WTC11 (cell line): ENCODE measurements at regions not wholly inside any gene's neighbourhood (a gene's known extent, or its start where the extent isn't known, plus 50 kb on each side); places are given as distances from the start of the nearest gene placed in this dataset.

Experiments
- ATAC-seq: fragments of 200-7000 bp; cut with Tn5 transposase; 2 replicates; pipeline ENCODE4 v1.10.0; 2021; ENCODE audit warnings: mild to moderate bottlenecking, moderate library complexity
- CTCF ChIA-PET: fragments of 300-600 bp; sonication (Branson Sonifier 250); formaldehyde crosslinking; loops from one replicate; lab custom pipeline; 2021; ENCODE audit warnings: antibody characterized with exemption; lab: Charles Lee
- POLR2A ChIA-PET: fragments of 350-600 bp; sonication (Branson Sonifier 250); formaldehyde crosslinking; loops from one replicate; lab custom pipeline; 2021; ENCODE audit warnings: antibody characterized with exemption; lab: Charles Lee
- DNase-seq: peaks from one replicate; pipeline ENCODE4 v3.0.0; 2021; ENCODE audit warnings: low spot score
- H3K27ac Mint-ChIP-seq: 2 replicates; pipeline ENCODE4 v1.8.0; 2021; ENCODE audit warnings: mixed read lengths
- H3K27me3 Mint-ChIP-seq: 2 replicates; pipeline ENCODE4 v1.8.0; 2021; ENCODE audit warnings: low read depth, mild to moderate bottlenecking, moderate library complexity, mixed read lengths
- H3K36me3 Mint-ChIP-seq: 2 replicates; pipeline ENCODE4 v1.8.0; 2021; ENCODE audit warnings: mixed read lengths
- H3K4me1 Mint-ChIP-seq: 2 replicates; pipeline ENCODE4 v1.8.0; 2022; ENCODE audit warnings: mixed read lengths
- H3K4me3 Mint-ChIP-seq: 2 replicates; pipeline ENCODE4 v1.8.0; 2021; ENCODE audit warnings: mild to moderate bottlenecking, moderate library complexity, mixed read lengths
- H3K9me3 Mint-ChIP-seq: 2 replicates; pipeline ENCODE4 v1.8.0; 2021; ENCODE audit warnings: mixed read lengths
- ATF1 ChIP-seq: sonication (generic); formaldehyde crosslinking; IDR thresholded peaks from 2 replicates; pipeline ENCODE4 v1.8.1; 2023; ENCODE audit warnings: mild to moderate bottlenecking, moderate library complexity, missing genetic modification reagents
- CREM ChIP-seq: sonication (generic); formaldehyde crosslinking; IDR thresholded peaks from 2 replicates; pipeline ENCODE4 v1.8.1; 2022; ENCODE audit warnings: mild to moderate bottlenecking, missing genetic modification reagents, moderate library complexity
- ETV6 ChIP-seq: sonication (generic); formaldehyde crosslinking; IDR thresholded peaks from 2 replicates; pipeline ENCODE4 v1.8.1; 2022; ENCODE audit warnings: mild to moderate bottlenecking, missing genetic modification reagents
- FOXP1 ChIP-seq: sonication (generic); formaldehyde crosslinking; IDR thresholded peaks from 2 replicates; pipeline ENCODE4 v1.8.0; 2022; ENCODE audit warnings: missing genetic modification reagents, mild to moderate bottlenecking, moderate library complexity, borderline replicate concordance
- GABPB1 ChIP-seq: sonication (generic); formaldehyde crosslinking; IDR thresholded peaks from 2 replicates; pipeline ENCODE4 v1.8.1; 2023; ENCODE audit warnings: mild to moderate bottlenecking, missing genetic modification reagents
- GRHL2 ChIP-seq: fragments of 250-450 bp; sonication (Bioruptor Pico); IDR thresholded peaks from 2 replicates; pipeline ENCODE4 v1.8.0; 2022; ENCODE audit warnings: mild to moderate bottlenecking, moderate library complexity; ENCODE audit not compliant: insufficient replicate concordance, severe bottlenecking
- GTF2I ChIP-seq: fragments of 250-450 bp; sonication (Bioruptor Pico); conservative IDR thresholded peaks from 2 replicates; pipeline ENCODE4 v1.4.0; 2021; ENCODE audit warnings: mild to moderate bottlenecking
- JAZF1 ChIP-seq: fragments of 250-450 bp; sonication (Bioruptor Pico); IDR thresholded peaks from 2 replicates; pipeline ENCODE4 v1.9.0; 2021; ENCODE audit warnings: moderate library complexity, mild to moderate bottlenecking, inconsistent platforms
- JUN ChIP-seq: sonication (generic); formaldehyde crosslinking; IDR thresholded peaks from 2 replicates; pipeline ENCODE4 v1.8.0; 2023; ENCODE audit warnings: mild to moderate bottlenecking, missing genetic modification reagents
- KAT7 ChIP-seq: sonication (generic); formaldehyde crosslinking; IDR thresholded peaks from 2 replicates; pipeline ENCODE4 v1.8.1; 2023; ENCODE audit warnings: missing genetic modification reagents, mild to moderate bottlenecking, borderline replicate concordance
- NR1H2 ChIP-seq: sonication (generic); formaldehyde crosslinking; IDR thresholded peaks from 2 replicates; pipeline ENCODE4 v1.9.0; 2021; ENCODE audit warnings: mild to moderate bottlenecking, moderate library complexity, missing genetic modification reagents
- ZBTB21 ChIP-seq: sonication (generic); formaldehyde crosslinking; IDR thresholded peaks from 2 replicates; pipeline ENCODE4 v1.8.1; 2023; ENCODE audit warnings: mild to moderate bottlenecking, missing genetic modification reagents, borderline replicate concordance
- TF ChIP-seq, protein P1 (sequence below): sonication (generic); formaldehyde crosslinking; IDR thresholded peaks from 2 replicates; pipeline ENCODE4 v1.8.1; 2023; ENCODE audit warnings: mild to moderate bottlenecking, missing genetic modification reagents
- TF ChIP-seq, protein P2 (sequence below): sonication (generic); formaldehyde crosslinking; IDR thresholded peaks from 2 replicates; pipeline ENCODE4 v1.8.1; 2023; ENCODE audit warnings: mild to moderate bottlenecking, missing genetic modification reagents
- TF ChIP-seq, protein P3 (sequence below): sonication (generic); formaldehyde crosslinking; IDR thresholded peaks from 2 replicates; pipeline ENCODE4 v1.8.1; 2023; ENCODE audit warnings: mild to moderate bottlenecking, missing genetic modification reagents, moderate library complexity
- TF ChIP-seq, protein P4 (sequence below): sonication (generic); formaldehyde crosslinking; IDR thresholded peaks from 2 replicates; pipeline ENCODE4 v1.8.0; 2022; ENCODE audit warnings: mild to moderate bottlenecking, missing genetic modification reagents
- TF ChIP-seq, protein P5 (sequence below): sonication (generic); formaldehyde crosslinking; IDR thresholded peaks from 2 replicates; pipeline ENCODE4 v1.8.1; 2022; ENCODE audit warnings: mild to moderate bottlenecking, moderate library complexity, missing genetic modification reagents
- TF ChIP-seq, protein P6 (sequence below): sonication (generic); formaldehyde crosslinking; conservative IDR thresholded peaks from 2 replicates; pipeline ENCODE4 v1.8.1; 2022; ENCODE audit warnings: mild to moderate bottlenecking, missing genetic modification reagents
- TF ChIP-seq, protein P7 (sequence below): fragments of 250-450 bp; sonication (Bioruptor Pico); IDR thresholded peaks from 2 replicates; pipeline ENCODE4 v1.8.0; 2021; ENCODE audit warnings: mild to moderate bottlenecking
- TF ChIP-seq, protein P8 (sequence below): fragments of 250-450 bp; sonication (Bioruptor Pico); IDR thresholded peaks from 2 replicates; pipeline ENCODE4 v1.9.0; 2021; ENCODE audit warnings: mild to moderate bottlenecking
- TF ChIP-seq, protein P9 (sequence below): fragments of 200-600 bp; IDR thresholded peaks from 2 replicates; pipeline ENCODE4 v1.8.0; 2022; ENCODE audit warnings: antibody characterized with exemption

DNA sequence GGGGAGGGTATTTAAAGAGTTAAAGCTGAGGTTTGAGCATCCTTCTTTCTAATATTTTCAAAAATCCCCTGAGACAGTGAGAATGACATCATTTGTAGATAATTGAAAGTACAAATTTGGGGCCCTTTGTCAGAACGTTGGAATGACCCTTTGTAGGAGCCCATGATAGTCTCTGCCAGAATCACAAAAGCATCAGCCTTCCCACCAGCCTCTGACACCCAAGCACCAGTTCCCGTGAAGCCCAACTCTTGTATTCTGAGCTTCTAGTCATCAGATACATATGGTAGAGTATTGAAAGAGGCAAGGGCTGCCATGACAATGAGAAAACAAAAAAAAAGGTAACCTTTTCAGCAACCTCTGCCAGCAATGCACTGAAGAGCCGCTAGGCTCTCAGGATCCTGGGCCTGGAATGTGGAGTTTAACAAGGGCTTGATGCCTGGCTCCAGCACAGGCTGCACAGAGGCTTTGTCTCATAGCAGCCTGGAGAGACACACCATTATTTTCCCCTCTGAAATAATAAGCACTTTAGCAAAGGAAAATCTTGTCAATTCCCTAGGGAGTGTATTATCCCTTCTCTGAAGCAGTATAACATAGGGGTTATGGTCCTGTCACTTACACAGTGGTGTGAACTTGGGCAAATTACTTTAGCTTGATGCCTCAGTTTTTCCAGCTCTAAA, 114.4 kb downstream of the ZNF608 start:
- no peak for DNase-seq
- ChIA-PET POLR2A (no interaction called here), CTCF (no interaction called here)
- Mint-ChIP-seq H3K27me3 (no peaks in the 10 kb centered on the region), H3K9me3 (peaks cover 6% of the 10 kb centered on the region; the same call in 1 of the 2 replicates), H3K4me1 (peaks cover 27% of the 10 kb centered on the region), H3K36me3 (peaks cover 23% of the 10 kb centered on the region), H3K27ac (no peak overlapping the region), H3K4me3 (no peak overlapping the region)
- ATAC-seq = peak; percentile 77
- TF ChIP-seq, protein P1, sequence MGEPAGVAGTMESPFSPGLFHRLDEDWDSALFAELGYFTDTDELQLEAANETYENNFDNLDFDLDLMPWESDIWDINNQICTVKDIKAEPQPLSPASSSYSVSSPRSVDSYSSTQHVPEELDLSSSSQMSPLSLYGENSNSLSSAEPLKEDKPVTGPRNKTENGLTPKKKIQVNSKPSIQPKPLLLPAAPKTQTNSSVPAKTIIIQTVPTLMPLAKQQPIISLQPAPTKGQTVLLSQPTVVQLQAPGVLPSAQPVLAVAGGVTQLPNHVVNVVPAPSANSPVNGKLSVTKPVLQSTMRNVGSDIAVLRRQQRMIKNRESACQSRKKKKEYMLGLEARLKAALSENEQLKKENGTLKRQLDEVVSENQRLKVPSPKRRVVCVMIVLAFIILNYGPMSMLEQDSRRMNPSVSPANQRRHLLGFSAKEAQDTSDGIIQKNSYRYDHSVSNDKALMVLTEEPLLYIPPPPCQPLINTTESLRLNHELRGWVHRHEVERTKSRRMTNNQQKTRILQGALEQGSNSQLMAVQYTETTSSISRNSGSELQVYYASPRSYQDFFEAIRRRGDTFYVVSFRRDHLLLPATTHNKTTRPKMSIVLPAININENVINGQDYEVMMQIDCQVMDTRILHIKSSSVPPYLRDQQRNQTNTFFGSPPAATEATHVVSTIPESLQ (CRISPR knock-in tag) = no peak
- TF ChIP-seq ATF1 (CRISPR knock-in tag) (no peak), GTF2I (no peak), NR1H2 (CRISPR knock-in tag) (no peak), JAZF1 (CRISPR knock-in tag) (no peak), CREM (CRISPR knock-in tag) (no peak), GABPB1 (no peak), GRHL2 (no peak), KAT7 (no peak), JUN (no peak)
- TF ChIP-seq, protein P2, sequence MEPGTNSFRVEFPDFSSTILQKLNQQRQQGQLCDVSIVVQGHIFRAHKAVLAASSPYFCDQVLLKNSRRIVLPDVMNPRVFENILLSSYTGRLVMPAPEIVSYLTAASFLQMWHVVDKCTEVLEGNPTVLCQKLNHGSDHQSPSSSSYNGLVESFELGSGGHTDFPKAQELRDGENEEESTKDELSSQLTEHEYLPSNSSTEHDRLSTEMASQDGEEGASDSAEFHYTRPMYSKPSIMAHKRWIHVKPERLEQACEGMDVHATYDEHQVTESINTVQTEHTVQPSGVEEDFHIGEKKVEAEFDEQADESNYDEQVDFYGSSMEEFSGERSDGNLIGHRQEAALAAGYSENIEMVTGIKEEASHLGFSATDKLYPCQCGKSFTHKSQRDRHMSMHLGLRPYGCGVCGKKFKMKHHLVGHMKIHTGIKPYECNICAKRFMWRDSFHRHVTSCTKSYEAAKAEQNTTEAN (CRISPR knock-in tag) = no peak
- TF ChIP-seq, protein P3, sequence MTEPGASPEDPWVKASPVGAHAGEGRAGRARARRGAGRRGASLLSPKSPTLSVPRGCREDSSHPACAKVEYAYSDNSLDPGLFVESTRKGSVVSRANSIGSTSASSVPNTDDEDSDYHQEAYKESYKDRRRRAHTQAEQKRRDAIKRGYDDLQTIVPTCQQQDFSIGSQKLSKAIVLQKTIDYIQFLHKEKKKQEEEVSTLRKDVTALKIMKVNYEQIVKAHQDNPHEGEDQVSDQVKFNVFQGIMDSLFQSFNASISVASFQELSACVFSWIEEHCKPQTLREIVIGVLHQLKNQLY (CRISPR knock-in tag) = no peak
- TF ChIP-seq, protein P4, sequence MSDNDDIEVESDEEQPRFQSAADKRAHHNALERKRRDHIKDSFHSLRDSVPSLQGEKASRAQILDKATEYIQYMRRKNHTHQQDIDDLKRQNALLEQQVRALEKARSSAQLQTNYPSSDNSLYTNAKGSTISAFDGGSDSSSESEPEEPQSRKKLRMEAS (CRISPR knock-in tag) = no peak
- TF ChIP-seq, protein P5, sequence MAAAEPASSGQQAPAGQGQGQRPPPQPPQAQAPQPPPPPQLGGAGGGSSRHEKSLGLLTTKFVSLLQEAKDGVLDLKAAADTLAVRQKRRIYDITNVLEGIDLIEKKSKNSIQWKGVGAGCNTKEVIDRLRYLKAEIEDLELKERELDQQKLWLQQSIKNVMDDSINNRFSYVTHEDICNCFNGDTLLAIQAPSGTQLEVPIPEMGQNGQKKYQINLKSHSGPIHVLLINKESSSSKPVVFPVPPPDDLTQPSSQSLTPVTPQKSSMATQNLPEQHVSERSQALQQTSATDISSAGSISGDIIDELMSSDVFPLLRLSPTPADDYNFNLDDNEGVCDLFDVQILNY (CRISPR knock-in tag) = no peak
- TF ChIP-seq, protein P6, sequence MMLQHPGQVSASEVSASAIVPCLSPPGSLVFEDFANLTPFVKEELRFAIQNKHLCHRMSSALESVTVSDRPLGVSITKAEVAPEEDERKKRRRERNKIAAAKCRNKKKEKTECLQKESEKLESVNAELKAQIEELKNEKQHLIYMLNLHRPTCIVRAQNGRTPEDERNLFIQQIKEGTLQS (CRISPR knock-in tag) = no peak
- TF ChIP-seq, protein P7, sequence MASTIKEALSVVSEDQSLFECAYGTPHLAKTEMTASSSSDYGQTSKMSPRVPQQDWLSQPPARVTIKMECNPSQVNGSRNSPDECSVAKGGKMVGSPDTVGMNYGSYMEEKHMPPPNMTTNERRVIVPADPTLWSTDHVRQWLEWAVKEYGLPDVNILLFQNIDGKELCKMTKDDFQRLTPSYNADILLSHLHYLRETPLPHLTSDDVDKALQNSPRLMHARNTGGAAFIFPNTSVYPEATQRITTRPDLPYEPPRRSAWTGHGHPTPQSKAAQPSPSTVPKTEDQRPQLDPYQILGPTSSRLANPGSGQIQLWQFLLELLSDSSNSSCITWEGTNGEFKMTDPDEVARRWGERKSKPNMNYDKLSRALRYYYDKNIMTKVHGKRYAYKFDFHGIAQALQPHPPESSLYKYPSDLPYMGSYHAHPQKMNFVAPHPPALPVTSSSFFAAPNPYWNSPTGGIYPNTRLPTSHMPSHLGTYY = no peak

DNA sequence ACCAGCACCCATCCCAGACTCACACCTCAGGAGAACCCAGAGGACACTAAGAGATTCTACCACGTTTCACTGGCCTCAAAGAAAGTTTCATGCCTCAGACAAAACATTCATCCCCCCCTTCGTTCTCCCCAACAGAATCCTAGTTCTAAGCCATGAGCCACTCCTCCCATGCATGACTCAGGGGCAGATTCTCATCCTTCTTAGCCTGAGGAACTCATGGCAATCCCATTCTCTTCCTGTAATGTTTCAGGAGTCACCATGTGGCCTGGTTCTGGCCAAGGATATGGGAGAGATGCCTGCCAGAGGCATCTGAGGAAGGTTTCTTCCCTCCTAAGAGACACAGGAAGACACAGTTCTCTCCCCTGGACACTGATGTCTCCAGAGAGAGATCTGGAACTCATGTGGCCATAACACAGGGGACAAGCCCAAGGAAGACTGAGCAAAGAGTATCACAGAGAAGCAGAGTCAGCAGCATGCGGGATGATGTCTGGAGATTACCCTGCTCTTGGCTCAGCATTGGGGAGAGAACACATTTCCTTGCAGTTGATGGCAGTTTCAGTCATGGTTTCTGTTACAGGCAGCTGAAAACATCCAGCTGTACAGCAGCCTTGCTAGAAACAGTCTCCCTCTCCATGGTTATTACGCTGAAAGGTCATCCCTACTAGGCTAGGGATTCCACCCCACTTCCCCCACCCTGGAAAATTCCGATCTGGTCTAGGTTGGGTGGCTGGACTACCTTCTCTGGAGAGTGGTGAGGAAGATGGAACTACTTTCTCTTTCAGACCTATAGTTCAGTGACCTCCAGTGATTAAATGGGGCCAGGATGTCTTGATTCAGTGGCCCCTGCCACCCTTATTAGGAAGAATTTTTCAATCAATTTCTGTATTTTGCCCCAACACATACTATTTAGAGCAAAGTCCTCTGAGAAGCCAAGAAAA, 115.4 kb downstream of the ZNF608 start:
- peaks cover 24% of the 10 kb centered on the region for H3K4me1 Mint-ChIP-seq
- no peak overlapping the region for H3K4me3 Mint-ChIP-seq
- DNase-seq = no peak
- peaks cover 23% of the 10 kb centered on the region for H3K36me3 Mint-ChIP-seq
- ATAC-seq = no peak
- peaks cover 9% of the 10 kb centered on the region for H3K9me3 Mint-ChIP-seq
- POLR2A ChIA-PET = no interaction called here
- no peak overlapping the region for H3K27ac Mint-ChIP-seq
- no peaks in the 10 kb centered on the region for H3K27me3 Mint-ChIP-seq
- TF ChIP-seq, protein P2 (CRISPR knock-in tag) = no peak
- TF ChIP-seq ZBTB21 (CRISPR knock-in tag) (no peak), JUN (no peak), ETV6 (CRISPR knock-in tag) (no peak), FOXP1 (CRISPR knock-in tag) (no peak), GRHL2 (no peak)
- TF ChIP-seq, protein P6 (CRISPR knock-in tag) = no peak
- TF ChIP-seq, protein P8, sequence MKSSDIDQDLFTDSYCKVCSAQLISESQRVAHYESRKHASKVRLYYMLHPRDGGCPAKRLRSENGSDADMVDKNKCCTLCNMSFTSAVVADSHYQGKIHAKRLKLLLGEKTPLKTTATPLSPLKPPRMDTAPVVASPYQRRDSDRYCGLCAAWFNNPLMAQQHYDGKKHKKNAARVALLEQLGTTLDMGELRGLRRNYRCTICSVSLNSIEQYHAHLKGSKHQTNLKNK = no peak
- TF ChIP-seq, protein P9, sequence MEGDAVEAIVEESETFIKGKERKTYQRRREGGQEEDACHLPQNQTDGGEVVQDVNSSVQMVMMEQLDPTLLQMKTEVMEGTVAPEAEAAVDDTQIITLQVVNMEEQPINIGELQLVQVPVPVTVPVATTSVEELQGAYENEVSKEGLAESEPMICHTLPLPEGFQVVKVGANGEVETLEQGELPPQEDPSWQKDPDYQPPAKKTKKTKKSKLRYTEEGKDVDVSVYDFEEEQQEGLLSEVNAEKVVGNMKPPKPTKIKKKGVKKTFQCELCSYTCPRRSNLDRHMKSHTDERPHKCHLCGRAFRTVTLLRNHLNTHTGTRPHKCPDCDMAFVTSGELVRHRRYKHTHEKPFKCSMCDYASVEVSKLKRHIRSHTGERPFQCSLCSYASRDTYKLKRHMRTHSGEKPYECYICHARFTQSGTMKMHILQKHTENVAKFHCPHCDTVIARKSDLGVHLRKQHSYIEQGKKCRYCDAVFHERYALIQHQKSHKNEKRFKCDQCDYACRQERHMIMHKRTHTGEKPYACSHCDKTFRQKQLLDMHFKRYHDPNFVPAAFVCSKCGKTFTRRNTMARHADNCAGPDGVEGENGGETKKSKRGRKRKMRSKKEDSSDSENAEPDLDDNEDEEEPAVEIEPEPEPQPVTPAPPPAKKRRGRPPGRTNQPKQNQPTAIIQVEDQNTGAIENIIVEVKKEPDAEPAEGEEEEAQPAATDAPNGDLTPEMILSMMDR = no peak
- CTCF ChIA-PET = no interaction called here
